ENCODE measurements at regions not wholly inside any gene's neighbourhood (a gene's known extent, or its start where the extent isn't known, plus 50 kb on each side); places are given as distances from the start of the nearest gene placed in this dataset.

- Mint-ChIP-seq H3K27ac (no peak overlapping the region), H3K27me3 (peaks cover 69% of the 10 kb centered on the region), H3K4me1 (ENCODE audit: low read depth) (peaks cover 4% of the 10 kb centered on the region), H3K4me3 (ENCODE audit: low read depth) (no peak overlapping the region), H3K36me3 (ENCODE audit: insufficient read depth) (no peaks in the 10 kb centered on the region), H3K9me3 (ENCODE audit: low read depth) (peaks cover 3% of the 10 kb centered on the region)
- no peak for DNase-seq (ENCODE audit: low spot score, unreplicated experiment)
- TF ChIP-seq CTCF (IDR thresholded peaks at IDR 0.05; ENCODE audit: unreplicated experiment) = no peak
Observed at GRCh38 chr12:113521708-113522107, 50.0 kb upstream of the LHX5 start.
